GM23338 (cell line): ENCODE measurements at regions not wholly inside any gene's neighbourhood (a gene's known extent, or its start where the extent isn't known, plus 50 kb on each side); places are given as distances from the start of the nearest gene placed in this dataset.
A peak's percentile ranks its signal among the peaks of the same experiment; 100 is the strongest.

Experiments
- ATAC-seq: fragments of 200-7000 bp; cut with Tn5 transposase; 3 replicates; pipeline ENCODE4 v1.9.1; 2020
- DNase-seq: peaks from one replicate; pipeline ENCODE4 v3.0.0-alpha.2; 2015; ENCODE audit warnings: low spot score
- H2AFZ ChIP-seq: fragments of 200-600 bp; sonication (generic); 2 replicates; pipeline ENCODE4 v1.8.0; 2016; ENCODE audit warnings: antibody characterized with exemption, mild to moderate bottlenecking, moderate library complexity
- H3F3A ChIP-seq: fragments of 200-600 bp; sonication (generic); replicated peaks from 2 replicates; pipeline ENCODE4 v1.8.0; 2017; ENCODE audit warnings: antibody characterized with exemption, mixed run types, low read depth
- H3K27ac ChIP-seq: fragments of 200-600 bp; sonication (generic); 2 replicates; pipeline ENCODE4 v1.6.1; 2016; ENCODE audit warnings: low read depth
- H3K27me3 ChIP-seq: fragments of 200-600 bp; sonication (generic); 2 replicates; pipeline ENCODE4 v1.8.0; 2016; ENCODE audit warnings: mild to moderate bottlenecking, mixed run types, moderate library complexity; ENCODE audit not compliant: insufficient read depth
- H3K36me3 ChIP-seq: fragments of 200-600 bp; sonication (generic); 2 replicates; pipeline ENCODE4 v1.8.0; 2016; ENCODE audit warnings: mild to moderate bottlenecking; ENCODE audit not compliant: insufficient read depth
- H3K4me1 ChIP-seq: fragments of 200-600 bp; sonication (generic); 2 replicates; pipeline ENCODE4 v1.8.0; 2016; ENCODE audit warnings: mild to moderate bottlenecking, moderate library complexity; ENCODE audit not compliant: insufficient read depth
- H3K4me2 ChIP-seq: fragments of 200-600 bp; sonication (generic); 2 replicates; pipeline ENCODE4 v1.7.1; 2017; ENCODE audit warnings: mixed run types
- H3K4me3 ChIP-seq: fragments of 200-600 bp; sonication (generic); 2 replicates; pipeline ENCODE4 v1.6.1; 2016; ENCODE audit warnings: mixed run types
- H3K79me2 ChIP-seq: fragments of 200-600 bp; sonication (generic); replicated peaks from 2 replicates; pipeline ENCODE4 v1.8.0; 2017; ENCODE audit warnings: mild to moderate bottlenecking; ENCODE audit not compliant: insufficient read depth
- H3K9me2 ChIP-seq: fragments of 200-600 bp; sonication (generic); 2 replicates; pipeline ENCODE4 v1.8.0; 2017; ENCODE audit not compliant: insufficient read depth
- H4K20me1 ChIP-seq: fragments of 200-600 bp; sonication (generic); replicated peaks from 2 replicates; pipeline ENCODE4 v1.8.0; 2017; ENCODE audit warnings: mild to moderate bottlenecking; ENCODE audit not compliant: insufficient read depth
- H3K27ac Mint-ChIP-seq: 2 replicates; pipeline ENCODE4 v1.8.0; 2020; ENCODE audit warnings: inconsistent platforms, mild to moderate bottlenecking, moderate library complexity, mixed read lengths
- H3K27me3 Mint-ChIP-seq: 3 replicates; pipeline ENCODE4 v1.8.0; 2022; ENCODE audit warnings: low read depth, mild to moderate bottlenecking, moderate library complexity, mixed read lengths, inconsistent platforms; ENCODE audit not compliant: insufficient read depth, poor library complexity
- H3K36me3 Mint-ChIP-seq: 3 replicates; pipeline ENCODE4 v1.8.0; 2021; ENCODE audit warnings: low read depth, mild to moderate bottlenecking, inconsistent platforms, moderate library complexity, mixed read lengths
- H3K4me1 Mint-ChIP-seq: 3 replicates; pipeline ENCODE4 v1.8.0; 2020; ENCODE audit warnings: mild to moderate bottlenecking, inconsistent platforms, mixed read lengths
- H3K4me3 Mint-ChIP-seq: 3 replicates; pipeline ENCODE4 v1.8.0; 2021; ENCODE audit warnings: moderate library complexity, mild to moderate bottlenecking, inconsistent platforms, mixed read lengths
- H3K9me3 Mint-ChIP-seq: 3 replicates; pipeline ENCODE4 v1.8.0; 2020; ENCODE audit warnings: moderate library complexity, mild to moderate bottlenecking, inconsistent platforms, mixed read lengths
- ETS1 ChIP-seq: IDR thresholded peaks from 2 replicates; pipeline ENCODE4 v1.6.1; 2016; ENCODE audit warnings: antibody characterized with exemption
- EZH2 ChIP-seq: fragments of 200-600 bp; sonication (generic); IDR thresholded peaks from one replicate; pipeline ENCODE4 v1.8.0; 2017; ENCODE audit warnings: antibody characterized with exemption, mild to moderate bottlenecking, low read depth; ENCODE audit not compliant: unreplicated experiment
- JUNB ChIP-seq: IDR thresholded peaks from one replicate; pipeline ENCODE4 v1.6.1; 2016; ENCODE audit warnings: antibody characterized with exemption; ENCODE audit not compliant: unreplicated experiment
- NANOG ChIP-seq: IDR thresholded peaks from 2 replicates; pipeline ENCODE4 v1.6.1; 2016; ENCODE audit warnings: antibody characterized with exemption, borderline replicate concordance
- STAT1 ChIP-seq: IDR thresholded peaks from one replicate; pipeline ENCODE4 v1.6.1; 2016; ENCODE audit warnings: antibody characterized with exemption; ENCODE audit not compliant: unreplicated experiment
- ZNF114 ChIP-seq: fragments of 250-450 bp; sonication (Bioruptor Pico); IDR thresholded peaks from 2 replicates; pipeline ENCODE4 v1.5.0; 2020; ENCODE audit warnings: mild to moderate bottlenecking, moderate library complexity
- ZNF331 ChIP-seq: fragments of 250-450 bp; sonication (Bioruptor Pico); IDR thresholded peaks from 2 replicates; pipeline ENCODE4 v1.5.0; 2020; ENCODE audit warnings: low read depth, mild to moderate bottlenecking, moderate library complexity
- TF ChIP-seq, protein P1 (sequence below), 2 experiments: fragments of 200-600 bp in 1 of 2; sonication (generic) in 1 of 2; conservative IDR thresholded peaks; 2 replicates each; pipeline versions ENCODE4 v1.5.1 to v1.6.1; 2016 to 2017; ENCODE audit warnings: antibody characterized with exemption in 2 of 2, low read depth in 2 of 2, mild to moderate bottlenecking in 2 of 2, moderate library complexity in 1 of 2

DNA sequence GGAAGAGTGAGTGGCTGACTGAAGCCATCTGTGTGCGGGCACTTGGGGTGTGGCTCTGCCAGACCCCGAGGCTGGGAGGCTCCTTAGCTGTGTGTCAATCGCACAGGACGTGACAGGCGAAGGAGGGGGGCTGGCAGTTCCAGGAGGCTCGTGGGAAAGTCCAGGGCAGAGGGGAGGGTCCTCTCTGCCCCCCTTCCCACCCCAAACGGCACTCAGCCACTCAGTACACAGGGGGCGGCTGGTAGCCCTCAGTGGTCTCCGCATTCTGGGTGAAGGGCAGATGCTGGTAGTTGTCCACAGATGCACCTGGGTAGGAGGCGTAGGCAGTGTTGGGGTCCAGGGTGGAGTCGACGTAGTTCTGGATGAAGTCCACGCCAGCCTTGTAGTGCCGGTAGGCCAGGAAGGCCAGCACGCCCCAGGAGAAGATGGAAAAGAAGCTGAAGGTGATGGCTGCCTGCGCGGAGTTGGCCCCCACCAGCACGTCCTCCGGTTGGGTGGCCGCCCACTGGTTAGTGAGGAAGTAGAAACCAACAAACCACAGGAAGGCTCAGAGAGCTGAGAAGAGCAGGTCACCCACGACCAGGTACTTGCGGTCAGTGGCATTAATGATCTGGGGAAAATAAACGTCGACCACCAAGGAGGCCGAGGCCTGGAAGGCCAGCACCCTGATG, 85.4 kb upstream of the CEP78 start:
- H3K79me2 ChIP-seq = no peaks in the 10 kb centered on the region
- no peak overlapping the region for H3K27ac Mint-ChIP-seq
- ATAC-seq = no peak; the same call in 2 of the 3 replicates
- no peaks in the 10 kb centered on the region for H3K36me3 ChIP-seq
- H3K4me3 ChIP-seq = no peak overlapping the region
- H3K27me3 ChIP-seq = no peaks in the 10 kb centered on the region
- no peaks in the 10 kb centered on the region for H3K9me3 Mint-ChIP-seq
- no peaks in the 10 kb centered on the region for H4K20me1 ChIP-seq
- H3K4me2 ChIP-seq = no peak overlapping the region
- H3K36me3 Mint-ChIP-seq = no peaks in the 10 kb centered on the region
- peaks cover 2% of the 10 kb centered on the region for H3K27me3 Mint-ChIP-seq
- H3K27ac ChIP-seq = no peak overlapping the region
- DNase-seq = no peak
- no peaks in the 10 kb centered on the region for H3K9me2 ChIP-seq
- no peak overlapping the region for H3K4me3 Mint-ChIP-seq
- no peaks in the 10 kb centered on the region for H3F3A ChIP-seq
- H2AFZ ChIP-seq = 0 out of 2 replicates have a peak overlapping the region, but pooled peaks have one; percentile 59
- H3K4me1 Mint-ChIP-seq = peaks cover 8% of the 10 kb centered on the region
- no peak for TF ChIP-seq JUNB
- TF ChIP-seq ZNF331 (CRISPR knock-in tag) = no peak
- no peak for TF ChIP-seq STAT1
- no peak for TF ChIP-seq ZNF114 (CRISPR knock-in tag)
- TF ChIP-seq ETS1 = no peak
- TF ChIP-seq EZH2 = no peak
- H3K4me1 ChIP-seq = no peaks in the 10 kb centered on the region; the same call in 1 of the 2 replicates

DNA sequence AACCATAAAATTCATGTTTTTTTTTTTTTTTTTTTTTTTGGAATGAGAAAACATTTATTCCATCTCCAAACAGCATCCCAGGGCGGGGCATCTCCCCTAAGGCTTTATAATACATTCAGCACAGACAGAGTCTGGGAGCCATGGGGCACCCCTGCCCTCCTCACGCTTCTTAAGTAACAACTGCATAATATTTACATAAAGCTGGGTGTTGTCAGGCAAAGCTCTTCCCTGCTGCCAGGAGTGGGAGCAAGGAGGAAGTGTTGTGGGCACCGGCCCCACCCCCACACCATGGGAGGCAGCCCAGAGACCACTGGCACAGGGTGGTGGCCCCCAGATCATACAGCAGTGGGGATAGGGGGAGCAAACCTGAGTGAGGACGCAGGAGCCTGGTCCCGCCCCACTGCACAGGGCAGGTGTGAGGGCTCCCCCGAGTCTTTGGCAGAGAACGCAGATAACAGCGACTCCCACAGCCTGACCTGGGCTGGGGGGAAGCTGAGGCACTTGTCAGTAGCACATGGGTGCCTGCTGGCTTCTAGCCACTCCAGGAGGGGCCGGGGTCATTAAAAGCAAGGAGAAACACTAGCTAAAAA, 86.1 kb upstream of the CEP78 start:
- no peaks in the 10 kb centered on the region for H3F3A ChIP-seq
- no peaks in the 10 kb centered on the region for H3K9me2 ChIP-seq
- no peaks in the 10 kb centered on the region; the same call in 1 of the 2 replicates for H3K4me1 ChIP-seq
- no peaks in the 10 kb centered on the region for H3K27me3 ChIP-seq
- H3K9me3 Mint-ChIP-seq = no peaks in the 10 kb centered on the region
- 0 out of 2 replicates have a peak overlapping the region, but pooled peaks have one; percentile 59 for H2AFZ ChIP-seq
- peaks cover 2% of the 10 kb centered on the region for H3K27me3 Mint-ChIP-seq
- no peaks in the 10 kb centered on the region for H3K36me3 ChIP-seq
- H3K79me2 ChIP-seq = no peaks in the 10 kb centered on the region
- no peak overlapping the region for H3K4me3 ChIP-seq
- H4K20me1 ChIP-seq = no peaks in the 10 kb centered on the region
- no peak for DNase-seq
- ATAC-seq = peak; percentile 71
- TF ChIP-seq, protein P1, sequence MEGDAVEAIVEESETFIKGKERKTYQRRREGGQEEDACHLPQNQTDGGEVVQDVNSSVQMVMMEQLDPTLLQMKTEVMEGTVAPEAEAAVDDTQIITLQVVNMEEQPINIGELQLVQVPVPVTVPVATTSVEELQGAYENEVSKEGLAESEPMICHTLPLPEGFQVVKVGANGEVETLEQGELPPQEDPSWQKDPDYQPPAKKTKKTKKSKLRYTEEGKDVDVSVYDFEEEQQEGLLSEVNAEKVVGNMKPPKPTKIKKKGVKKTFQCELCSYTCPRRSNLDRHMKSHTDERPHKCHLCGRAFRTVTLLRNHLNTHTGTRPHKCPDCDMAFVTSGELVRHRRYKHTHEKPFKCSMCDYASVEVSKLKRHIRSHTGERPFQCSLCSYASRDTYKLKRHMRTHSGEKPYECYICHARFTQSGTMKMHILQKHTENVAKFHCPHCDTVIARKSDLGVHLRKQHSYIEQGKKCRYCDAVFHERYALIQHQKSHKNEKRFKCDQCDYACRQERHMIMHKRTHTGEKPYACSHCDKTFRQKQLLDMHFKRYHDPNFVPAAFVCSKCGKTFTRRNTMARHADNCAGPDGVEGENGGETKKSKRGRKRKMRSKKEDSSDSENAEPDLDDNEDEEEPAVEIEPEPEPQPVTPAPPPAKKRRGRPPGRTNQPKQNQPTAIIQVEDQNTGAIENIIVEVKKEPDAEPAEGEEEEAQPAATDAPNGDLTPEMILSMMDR (conservative IDR thresholded peaks at IDR 0.05; ENCODE audit: low read depth in 2 of 2) = no peak
- TF ChIP-seq EZH2 (no peak), NANOG (no peak), ZNF331 (CRISPR knock-in tag) (no peak), JUNB (no peak)
- H3K36me3 Mint-ChIP-seq = no peaks in the 10 kb centered on the region
- H3K4me3 Mint-ChIP-seq = no peak overlapping the region
- no peak overlapping the region for H3K27ac Mint-ChIP-seq
- no peak overlapping the region for H3K4me2 ChIP-seq
- H3K27ac ChIP-seq = no peak overlapping the region
- H3K4me1 Mint-ChIP-seq = peaks cover 8% of the 10 kb centered on the region
